K562 (cell line): ENCODE measurements at regions not wholly inside any gene's neighbourhood (a gene's known extent, or its start where the extent isn't known, plus 50 kb on each side); places are given as distances from the start of the nearest gene placed in this dataset.

Experiments
- ATAC-seq: fragments of 200-7000 bp; cut with Tn5 transposase; 3 replicates; pipeline ENCODE4 v1.9.1; 2020; ENCODE audit warnings: moderate library complexity
- BruUV-seq: library from RNA; stranded (reverse); fragments of 400-500 nt; replicated peaks from 2 replicates; lab custom pipeline; 2021; lab: Mats Ljungman, UMichigan
- CTCF ChIA-PET: fragments of 300-600 bp; formaldehyde crosslinking; extraction: SDS; loops from one replicate; lab custom pipeline; 2021; ENCODE audit warnings: low intra/inter-chr PET ratio; lab: Yijun Ruan, JAX
- POLR2A ChIA-PET: fragments of 300-600, 350-650 bp; sonication (Branson Sonifier 250); formaldehyde crosslinking; extraction: SDS; loops from one replicate; lab custom pipeline; 2021; ENCODE audit warnings: antibody characterized with exemption, inconsistent platforms; lab: Yijun Ruan, JAX
- DNase-seq, 4 experiments: peaks; one replicate each; pipeline versions ENCODE4 v3.0.0 to v3.0.0-alpha.2; 2011 to 2018; ENCODE audit warnings: low spot score in 3 of 4, mixed read lengths in 3 of 4; ENCODE audit errors: extremely low read depth in 1 of 4
- FAIRE-seq: peaks from 2 replicates; lab custom pipeline; 2011; peaks lifted over from hg19 to GRCh38; lab: Jason Lieb, UNC
- H2AFZ ChIP-seq: 2 replicates; pipeline ENCODE4 v1.6.0; 2011; ENCODE audit warnings: low read depth, low read length, control low read depth, inconsistent platforms
- H3K27ac ChIP-seq: fragments of 200-600 bp; 3 replicates; pipeline ENCODE4 v1.8.0; 2011; ENCODE audit warnings: low read depth, mild to moderate bottlenecking, control low read depth, inconsistent platforms, low read length, moderate library complexity, mixed read lengths; ENCODE audit errors: extremely low read depth
- H3K27me3 ChIP-seq, 2 experiments: fragments of 300-600 bp in 1 of 2; 2 replicates in 1 of 2; 3 replicates in 1 of 2; pipeline versions ENCODE4 v1.6.0 to v1.8.0; 2011; ENCODE audit warnings: inconsistent platforms in 2 of 2, low read length in 2 of 2, mild to moderate bottlenecking in 1 of 2, mixed read lengths in 1 of 2, moderate library complexity in 1 of 2; ENCODE audit not compliant: control insufficient read depth in 2 of 2, insufficient read depth in 2 of 2
- H3K36me3 ChIP-seq: fragments of 300-600 bp; 3 replicates; pipeline ENCODE4 v1.8.0; 2011; ENCODE audit warnings: mild to moderate bottlenecking, low read length, inconsistent platforms; ENCODE audit not compliant: control insufficient read depth, insufficient read depth
- H3K4me1 ChIP-seq, 2 experiments: fragments of 200-600 bp in 1 of 2; replicated peaks in 1 of 2; 2 replicates in 1 of 2; 3 replicates in 1 of 2; pipeline versions ENCODE4 v1.5.1 to v1.8.0; 2011; ENCODE audit warnings: inconsistent platforms in 2 of 2, low read length in 2 of 2, mild to moderate bottlenecking in 1 of 2, mixed read lengths in 1 of 2, moderate library complexity in 1 of 2; ENCODE audit not compliant: control insufficient read depth in 2 of 2, insufficient read depth in 2 of 2
- H3K4me2 ChIP-seq: 2 replicates; pipeline ENCODE4 v1.6.1; 2011; ENCODE audit warnings: low read length, control low read depth, inconsistent platforms, mixed read lengths; ENCODE audit not compliant: insufficient read depth
- H3K4me3 ChIP-seq: fragments of 200-600 bp; sonication (generic), shearing (Covaris generic); 2 replicates; pipeline ENCODE4 v1.5.1; 2016; ENCODE audit warnings: control low read depth, inconsistent platforms
- H3K79me2 ChIP-seq: fragments of 200-600 bp; 3 replicates; pipeline ENCODE4 v1.8.0; 2011; ENCODE audit warnings: low read length, inconsistent platforms; ENCODE audit not compliant: control insufficient read depth, insufficient read depth
- H3K9ac ChIP-seq, 2 experiments: 2 replicates each; pipeline versions ENCODE4 v1.6.0 to v1.6.1; 2011; ENCODE audit warnings: low read depth in 2 of 2, low read length in 2 of 2, control low read depth in 1 of 2, inconsistent platforms in 1 of 2, mild to moderate bottlenecking in 1 of 2, mixed read lengths in 1 of 2; ENCODE audit not compliant: insufficient read depth in 1 of 2
- H3K9me1 ChIP-seq: one replicate; pipeline ENCODE4 v1.6.0; 2011; ENCODE audit warnings: inconsistent platforms, mild to moderate bottlenecking, low read length, moderate library complexity; ENCODE audit not compliant: control insufficient read depth, insufficient read depth
- H3K9me3 ChIP-seq: replicated peaks from 2 replicates; pipeline ENCODE4 v1.5.1; 2011; ENCODE audit warnings: low read depth, low read length, inconsistent platforms; ENCODE audit not compliant: control insufficient read depth, insufficient read depth
- H4K20me1 ChIP-seq: replicated peaks from 2 replicates; pipeline ENCODE4 v1.6.1; 2011; ENCODE audit warnings: low read length, inconsistent platforms, mixed read lengths; ENCODE audit not compliant: control insufficient read depth, insufficient read depth
- ILF3 ChIP-seq: fragments of 450-650 bp; IDR thresholded peaks from 2 replicates; pipeline ENCODE4 v1.6.1; 2018; ENCODE audit warnings: antibody characterized with exemption, mild to moderate bottlenecking, moderate library complexity, borderline replicate concordance
- MBD2 ChIP-seq: sonication (generic); IDR thresholded peaks from 2 replicates; pipeline ENCODE4 v1.6.1; 2016; ENCODE audit warnings: low read depth, borderline replicate concordance
- PTRF ChIP-seq: fragments of 450-650 bp; IDR thresholded peaks from 2 replicates; pipeline ENCODE4 v1.6.1; 2016; ENCODE audit warnings: mild to moderate bottlenecking, missing genetic modification characterization, missing compliant biosample characterization
- SIN3B ChIP-seq: fragments of 450-650 bp; IDR thresholded peaks from 2 replicates; pipeline ENCODE4 v1.6.1; 2017; ENCODE audit warnings: low read depth, mild to moderate bottlenecking, moderate library complexity
- SRSF9 ChIP-seq: fragments of 200-400 bp; formaldehyde crosslinking; IDR thresholded peaks from 2 replicates; pipeline ENCODE4 v1.6.1; 2017; ENCODE audit warnings: low read depth, low read length, borderline replicate concordance
- TEAD2 ChIP-seq: fragments of 450-650 bp; IDR thresholded peaks from 2 replicates; pipeline ENCODE4 v1.6.1; 2016; ENCODE audit warnings: missing genetic modification characterization, control low read depth, missing compliant biosample characterization
- ZNF41 ChIP-seq: fragments of 250-450 bp; sonication (Bioruptor Pico); conservative IDR thresholded peaks from 2 replicates; pipeline ENCODE4 v1.4.0; 2020; ENCODE audit warnings: mild to moderate bottlenecking
- WGBS: fragments of 100-300 bp; shearing (Covaris generic); methylation state at CpG from one replicate; pipeline ENCODE4 v1.1.6; 2016; ENCODE audit warnings: low coverage, mixed read lengths; ENCODE audit not compliant: insufficient coverage; ENCODE audit errors: missing lambda C conversion rate; 5-methylcytosine and 5-hydroxymethylcytosine counted together
- in situ Hi-C: fragments of 300-500 bp; cut with MboI; formaldehyde crosslinking; loops from 4 replicates; pipeline ENCODE4 v1.15.0; 2018; ENCODE audit warnings: inconsistent platforms, mixed read lengths
- intact Hi-C: fragments of 100-400 bp; cut with micrococcal nuclease; formaldehyde crosslinking; loops from 2 replicates; pipeline ENCODE4 v1.14.2; 2022
- TF ChIP-seq, protein P1 (sequence below): sonication (generic); formaldehyde crosslinking; IDR thresholded peaks from 2 replicates; pipeline ENCODE4 v1.8.0; 2023; ENCODE audit warnings: mild to moderate bottlenecking, missing genetic modification reagents
- TF ChIP-seq, protein P2 (sequence below): fragments of 250-450 bp; sonication (Bioruptor Pico); IDR thresholded peaks from 2 replicates; pipeline ENCODE4 v1.4.0; 2020
- TF ChIP-seq, protein P3 (sequence below): fragments of 250-450 bp; sonication (Bioruptor Pico); IDR thresholded peaks from 2 replicates; pipeline ENCODE4 v1.5.0; 2021; ENCODE audit warnings: mild to moderate bottlenecking, moderate library complexity

DNA sequence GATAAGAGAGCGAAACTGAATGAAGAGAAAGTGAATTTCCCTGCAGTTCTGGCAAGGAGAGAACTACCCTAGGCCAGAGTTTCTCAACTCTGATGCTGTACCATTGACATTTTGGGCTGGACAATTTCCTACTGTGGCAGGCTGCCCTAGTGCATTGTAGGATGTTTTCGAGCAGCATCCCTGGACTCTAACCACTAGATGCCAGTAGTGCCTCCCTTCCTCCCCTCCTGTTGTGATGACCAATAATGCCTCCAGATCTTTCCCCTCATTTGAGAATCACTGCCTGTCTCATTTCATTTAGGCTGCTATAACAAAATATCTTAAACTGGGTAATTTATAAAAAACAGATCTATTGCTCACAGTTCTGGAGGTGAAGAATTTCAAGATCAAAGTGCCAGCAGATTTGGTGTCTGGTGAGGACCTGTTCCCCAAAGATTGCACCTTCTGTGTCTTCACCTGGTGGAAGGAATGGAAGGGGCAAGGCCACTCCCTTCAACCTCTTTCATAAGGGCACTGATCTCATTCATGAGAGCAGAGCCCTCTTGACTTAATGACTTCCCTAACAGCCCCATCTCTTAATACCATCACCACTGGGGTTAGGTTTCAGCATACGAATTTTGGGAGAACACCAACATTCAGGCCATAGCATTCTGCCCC is 188.9 kb upstream of the MEIS2 start (continued):
- TF ChIP-seq, protein P1, sequence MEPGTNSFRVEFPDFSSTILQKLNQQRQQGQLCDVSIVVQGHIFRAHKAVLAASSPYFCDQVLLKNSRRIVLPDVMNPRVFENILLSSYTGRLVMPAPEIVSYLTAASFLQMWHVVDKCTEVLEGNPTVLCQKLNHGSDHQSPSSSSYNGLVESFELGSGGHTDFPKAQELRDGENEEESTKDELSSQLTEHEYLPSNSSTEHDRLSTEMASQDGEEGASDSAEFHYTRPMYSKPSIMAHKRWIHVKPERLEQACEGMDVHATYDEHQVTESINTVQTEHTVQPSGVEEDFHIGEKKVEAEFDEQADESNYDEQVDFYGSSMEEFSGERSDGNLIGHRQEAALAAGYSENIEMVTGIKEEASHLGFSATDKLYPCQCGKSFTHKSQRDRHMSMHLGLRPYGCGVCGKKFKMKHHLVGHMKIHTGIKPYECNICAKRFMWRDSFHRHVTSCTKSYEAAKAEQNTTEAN (CRISPR knock-in tag): no peak
- TF ChIP-seq ILF3 (no peak), ZNF41 (CRISPR knock-in tag) (no peak)

DNA sequence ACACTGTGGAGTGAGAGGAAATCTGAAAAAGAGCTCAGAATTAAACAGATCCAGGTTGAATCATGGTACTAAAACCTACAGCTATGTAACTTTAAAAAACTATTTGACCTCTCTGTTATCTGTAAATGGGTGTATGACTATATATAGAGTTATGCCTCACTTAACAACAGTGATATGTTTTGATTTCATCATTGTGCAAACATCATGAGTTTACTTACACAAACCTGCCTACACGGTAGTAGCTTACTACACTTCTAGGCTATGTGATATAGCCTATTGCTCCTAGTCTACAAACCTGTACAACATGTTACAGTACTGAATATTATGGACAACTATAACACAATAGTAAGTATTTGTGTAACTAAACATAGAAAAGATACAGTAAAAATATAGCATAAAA is 191.6 kb upstream of the MEIS2 start:
- Histone ChIP-seq H3K27ac (no peak overlapping the region), H3K9me1 (no peaks in the 10 kb centered on the region), H4K20me1 (no peaks in the 10 kb centered on the region), H3K4me1 (no peaks in the 10 kb centered on the region), H3K79me2 (no peaks in the 10 kb centered on the region), H3K36me3 (no peaks in the 10 kb centered on the region), H3K4me2 (no peak overlapping the region), H3K4me3 (no peak overlapping the region), H2AFZ (no peak overlapping the region), H3K27me3 (no peaks in the 10 kb centered on the region), H3K9me3 (no peaks in the 10 kb centered on the region), H3K9ac (no peak overlapping the region)
- no TSS peak for BruUV-seq
- POLR2A ChIA-PET: no interaction called here
- 12% methylated on average over 1 of the region's 1 CpG for WGBS
- CTCF ChIA-PET: no interaction called here
- in situ Hi-C loops: no loop called here
- DNase-seq: no peak
- FAIRE-seq: no peak
- intact Hi-C loops: no loop called here
- ATAC-seq: no peak
- no peak for TF ChIP-seq MBD2
- no peak for TF ChIP-seq SIN3B
- TF ChIP-seq, protein P2, sequence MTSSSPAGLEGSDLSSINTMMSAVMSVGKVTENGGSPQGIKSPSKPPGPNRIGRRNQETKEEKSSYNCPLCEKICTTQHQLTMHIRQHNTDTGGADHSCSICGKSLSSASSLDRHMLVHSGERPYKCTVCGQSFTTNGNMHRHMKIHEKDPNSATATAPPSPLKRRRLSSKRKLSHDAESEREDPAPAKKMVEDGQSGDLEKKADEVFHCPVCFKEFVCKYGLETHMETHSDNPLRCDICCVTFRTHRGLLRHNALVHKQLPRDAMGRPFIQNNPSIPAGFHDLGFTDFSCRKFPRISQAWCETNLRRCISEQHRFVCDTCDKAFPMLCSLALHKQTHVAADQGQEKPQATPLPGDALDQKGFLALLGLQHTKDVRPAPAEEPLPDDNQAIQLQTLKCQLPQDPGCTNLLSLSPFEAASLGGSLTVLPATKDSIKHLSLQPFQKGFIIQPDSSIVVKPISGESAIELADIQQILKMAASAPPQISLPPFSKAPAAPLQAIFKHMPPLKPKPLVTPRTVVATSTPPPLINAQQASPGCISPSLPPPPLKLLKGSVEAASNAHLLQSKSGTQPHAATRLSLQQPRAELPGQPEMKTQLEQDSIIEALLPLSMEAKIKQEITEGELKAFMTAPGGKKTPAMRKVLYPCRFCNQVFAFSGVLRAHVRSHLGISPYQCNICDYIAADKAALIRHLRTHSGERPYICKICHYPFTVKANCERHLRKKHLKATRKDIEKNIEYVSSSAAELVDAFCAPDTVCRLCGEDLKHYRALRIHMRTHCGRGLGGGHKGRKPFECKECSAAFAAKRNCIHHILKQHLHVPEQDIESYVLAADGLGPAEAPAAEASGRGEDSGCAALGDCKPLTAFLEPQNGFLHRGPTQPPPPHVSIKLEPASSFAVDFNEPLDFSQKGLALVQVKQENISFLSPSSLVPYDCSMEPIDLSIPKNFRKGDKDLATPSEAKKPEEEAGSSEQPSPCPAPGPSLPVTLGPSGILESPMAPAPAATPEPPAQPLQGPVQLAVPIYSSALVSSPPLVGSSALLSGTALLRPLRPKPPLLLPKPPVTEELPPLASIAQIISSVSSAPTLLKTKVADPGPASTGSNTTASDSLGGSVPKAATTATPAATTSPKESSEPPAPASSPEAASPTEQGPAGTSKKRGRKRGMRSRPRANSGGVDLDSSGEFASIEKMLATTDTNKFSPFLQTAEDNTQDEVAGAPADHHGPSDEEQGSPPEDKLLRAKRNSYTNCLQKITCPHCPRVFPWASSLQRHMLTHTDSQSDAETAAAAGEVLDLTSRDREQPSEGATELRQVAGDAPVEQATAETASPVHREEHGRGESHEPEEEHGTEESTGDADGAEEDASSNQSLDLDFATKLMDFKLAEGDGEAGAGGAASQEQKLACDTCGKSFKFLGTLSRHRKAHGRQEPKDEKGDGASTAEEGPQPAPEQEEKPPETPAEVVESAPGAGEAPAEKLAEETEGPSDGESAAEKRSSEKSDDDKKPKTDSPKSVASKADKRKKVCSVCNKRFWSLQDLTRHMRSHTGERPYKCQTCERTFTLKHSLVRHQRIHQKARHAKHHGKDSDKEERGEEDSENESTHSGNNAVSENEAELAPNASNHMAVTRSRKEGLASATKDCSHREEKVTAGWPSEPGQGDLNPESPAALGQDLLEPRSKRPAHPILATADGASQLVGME (CRISPR knock-in tag): no peak
- TF ChIP-seq TEAD2 (tag): no peak
- no peak for TF ChIP-seq PTRF
- TF ChIP-seq SRSF9: no peak
- TF ChIP-seq, protein P3, sequence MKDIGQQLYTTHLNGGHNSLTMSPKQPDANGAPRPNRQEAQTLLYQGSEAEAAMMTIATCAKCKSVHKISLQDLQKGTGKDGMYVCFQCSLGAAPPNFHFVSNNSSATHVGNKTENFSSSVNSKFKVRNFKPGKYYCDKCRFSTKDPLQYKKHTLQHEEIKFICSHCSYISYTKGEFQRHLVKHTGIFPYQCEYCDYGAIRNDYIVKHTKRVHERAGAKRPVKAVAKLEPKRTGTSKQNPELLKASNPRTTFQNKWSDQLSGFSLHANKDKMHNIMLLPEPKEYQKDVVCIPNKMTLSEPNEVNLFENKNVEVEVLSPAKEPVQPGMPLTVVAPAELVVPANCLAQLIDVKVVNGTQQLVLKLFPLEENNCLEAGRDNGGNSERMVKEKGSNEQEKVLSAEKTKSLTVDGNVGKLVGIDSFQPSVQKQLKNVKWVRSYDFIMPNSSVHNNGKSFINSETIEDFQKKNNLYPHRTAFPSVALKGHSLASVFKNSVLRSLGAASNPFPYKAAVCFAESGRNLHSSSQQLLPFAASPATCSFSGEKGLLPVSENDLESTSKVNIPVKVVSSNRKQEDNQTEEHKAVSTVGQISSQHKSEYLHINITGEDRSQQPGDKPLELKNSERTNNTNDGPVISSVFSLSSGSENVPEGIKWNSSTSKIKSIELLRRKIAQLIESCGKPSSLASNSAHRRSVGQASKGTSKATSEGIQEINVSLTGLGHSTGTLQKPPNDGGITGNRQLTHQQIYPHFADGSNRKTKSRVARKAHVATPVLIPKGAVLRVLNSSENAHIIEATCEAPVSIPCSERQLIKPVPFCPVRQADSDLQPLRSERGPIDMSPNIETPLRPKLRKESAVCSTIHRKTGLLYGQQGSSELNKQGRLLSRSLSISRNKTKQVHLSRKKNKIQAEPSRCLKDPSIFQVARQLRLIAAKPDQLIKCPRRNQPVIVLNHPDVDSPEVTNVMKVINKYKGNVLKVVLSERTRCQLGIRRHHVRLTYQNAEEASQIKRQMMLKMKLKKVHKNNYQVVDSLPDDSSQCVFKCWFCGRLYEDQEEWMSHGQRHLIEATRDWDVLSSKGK (CRISPR knock-in tag): no peak
